T-helper 17 cell (primary cell): ENCODE measurements at regions not wholly inside any gene's neighbourhood (a gene's known extent, or its start where the extent isn't known, plus 50 kb on each side); places are given as distances from the start of the nearest gene placed in this dataset.

Experiments used
- ATAC-seq: fragments of 150-1000 bp; cut with Tn5 transposase; 2 replicates; pipeline ENCODE4 v1.10.0; 2021; ENCODE audit warnings: mild to moderate bottlenecking, moderate library complexity
- DNase-seq, 3 donors: peaks; one replicate each; pipeline versions ENCODE4 v3.0.0 to v3.0.0-alpha.2; 2020 to 2021
- H3K9me3 ChIP-seq: one replicate; pipeline ENCODE4 v1.7.0; 2013; ENCODE audit warnings: low read length, mild to moderate bottlenecking; ENCODE audit not compliant: control insufficient read depth, poor library complexity, severe bottlenecking
- H3K27ac Mint-ChIP-seq: one replicate; pipeline ENCODE4 v1.8.0; 2022; ENCODE audit warnings: mild to moderate bottlenecking, moderate library complexity, mixed read lengths
- H3K27me3 Mint-ChIP-seq: one replicate; pipeline ENCODE4 v1.8.0; 2022; ENCODE audit warnings: mixed read lengths
- H3K36me3 Mint-ChIP-seq: one replicate; pipeline ENCODE4 v1.8.0; 2022; ENCODE audit warnings: low read depth, mixed read lengths
- H3K4me1 Mint-ChIP-seq: one replicate; pipeline ENCODE4 v1.8.0; 2022; ENCODE audit warnings: mild to moderate bottlenecking, mixed read lengths
- H3K4me3 Mint-ChIP-seq: one replicate; pipeline ENCODE4 v1.8.0; 2022; ENCODE audit warnings: mild to moderate bottlenecking, moderate library complexity, mixed read lengths

- H3K36me3 Mint-ChIP-seq, result no peaks in the 10 kb centered on the region
- no peak overlapping the region for H3K4me3 Mint-ChIP-seq
- no peaks in the 10 kb centered on the region for H3K4me1 Mint-ChIP-seq
- ATAC-seq (no peak), DNase-seq (no peak)
- peaks cover 37% of the 10 kb centered on the region for H3K27me3 Mint-ChIP-seq
- H3K27ac Mint-ChIP-seq, result no peak overlapping the region
- H3K9me3 ChIP-seq, result no peaks in the 10 kb centered on the region
Measured at GRCh38 chr15:29467091-29467490, 197.5 kb upstream of the NSMCE3 start.

DNA sequence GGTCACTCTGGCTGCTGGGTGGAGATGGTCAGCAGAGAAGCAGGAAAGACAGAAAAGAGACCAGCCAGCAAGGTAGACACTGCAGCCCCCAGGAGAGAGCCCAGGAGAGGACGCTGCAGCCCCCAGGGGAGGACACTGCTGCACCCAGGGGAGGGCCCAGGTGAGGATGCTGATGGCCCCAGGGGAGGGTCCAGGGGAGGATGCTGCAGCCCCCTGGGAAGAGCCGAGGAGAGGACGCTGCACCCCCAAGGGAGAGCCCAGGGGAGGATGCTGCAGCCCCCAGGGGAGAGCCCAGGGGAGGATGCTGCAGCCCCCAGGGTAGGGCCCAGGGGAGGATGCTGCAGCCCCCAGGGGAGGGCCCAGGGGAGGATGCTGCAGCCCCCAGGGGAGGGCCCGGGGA lies 196.7 kb upstream of the NSMCE3 start:
- ATAC-seq (no peak), DNase-seq (no peak)
- no peak overlapping the region for H3K4me3 Mint-ChIP-seq
- peaks cover 43% of the 10 kb centered on the region for H3K27me3 Mint-ChIP-seq
- H3K4me1 Mint-ChIP-seq, result no peaks in the 10 kb centered on the region
- no peaks in the 10 kb centered on the region for H3K36me3 Mint-ChIP-seq
- no peaks in the 10 kb centered on the region for H3K9me3 ChIP-seq
- H3K27ac Mint-ChIP-seq, result peak overlapping the region; percentile 32

GRCh38 chr15:29465816-29466215 lies 196.2 kb upstream of the NSMCE3 start:
- DNase-seq (no peak), ATAC-seq (no peak)
- Mint-ChIP-seq H3K27me3 (peaks cover 43% of the 10 kb centered on the region), H3K4me1 (no peaks in the 10 kb centered on the region), H3K36me3 (no peaks in the 10 kb centered on the region), H3K4me3 (no peak overlapping the region), H3K27ac (peak overlapping the region; percentile 32)
- no peaks in the 10 kb centered on the region for H3K9me3 ChIP-seq

DNA sequence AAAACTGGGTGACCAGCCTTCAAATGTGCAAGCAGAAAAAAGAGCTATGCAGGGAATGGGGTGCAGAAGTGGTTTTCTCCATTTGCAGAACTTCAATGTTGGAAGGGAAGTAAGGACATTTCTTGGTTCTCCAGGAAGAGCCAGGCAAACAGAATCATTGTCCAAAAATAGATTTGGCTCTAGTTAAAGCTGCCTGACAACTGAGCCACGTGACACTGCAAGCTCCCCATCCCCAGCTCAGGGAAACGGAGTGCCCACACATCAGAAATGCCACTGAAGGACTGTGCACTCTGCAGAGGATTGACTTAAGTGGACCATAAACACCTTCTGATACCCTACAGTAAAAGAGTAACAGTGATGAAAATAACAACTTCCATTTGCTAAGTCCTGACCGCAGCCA lies 195.6 kb upstream of the NSMCE3 start:
- H3K9me3 ChIP-seq, result no peaks in the 10 kb centered on the region
- DNase-seq, result no peak
- ATAC-seq, result no peak
- Mint-ChIP-seq H3K27ac (no peak overlapping the region), H3K4me1 (no peaks in the 10 kb centered on the region), H3K36me3 (no peaks in the 10 kb centered on the region), H3K4me3 (no peak overlapping the region), H3K27me3 (peaks cover 37% of the 10 kb centered on the region)

DNA sequence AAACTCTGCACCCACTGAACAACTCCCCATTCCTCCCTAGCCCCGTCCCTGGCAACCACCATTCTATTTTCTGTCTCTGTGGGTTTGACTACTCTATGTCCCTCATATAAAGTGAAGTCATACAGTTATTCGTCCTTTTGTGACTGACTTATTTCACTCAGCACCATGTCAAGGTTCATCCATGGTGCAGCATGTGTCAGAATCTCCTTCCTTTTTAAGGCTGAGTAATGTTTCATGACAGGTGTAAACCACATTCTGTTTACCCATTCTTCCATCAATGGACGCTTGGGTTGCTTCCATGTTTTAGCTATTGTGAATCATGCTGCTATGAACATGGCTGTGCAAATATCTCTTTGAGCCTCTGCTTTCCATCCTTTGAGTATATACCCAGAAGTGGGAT lies 192.3 kb upstream of the NSMCE3 start:
- Mint-ChIP-seq H3K27ac (no peak overlapping the region), H3K36me3 (no peaks in the 10 kb centered on the region), H3K27me3 (peaks cover 45% of the 10 kb centered on the region), H3K4me3 (no peak overlapping the region), H3K4me1 (no peaks in the 10 kb centered on the region)
- H3K9me3 ChIP-seq, result no peaks in the 10 kb centered on the region
- ATAC-seq (no peak), DNase-seq (no peak)

DNA sequence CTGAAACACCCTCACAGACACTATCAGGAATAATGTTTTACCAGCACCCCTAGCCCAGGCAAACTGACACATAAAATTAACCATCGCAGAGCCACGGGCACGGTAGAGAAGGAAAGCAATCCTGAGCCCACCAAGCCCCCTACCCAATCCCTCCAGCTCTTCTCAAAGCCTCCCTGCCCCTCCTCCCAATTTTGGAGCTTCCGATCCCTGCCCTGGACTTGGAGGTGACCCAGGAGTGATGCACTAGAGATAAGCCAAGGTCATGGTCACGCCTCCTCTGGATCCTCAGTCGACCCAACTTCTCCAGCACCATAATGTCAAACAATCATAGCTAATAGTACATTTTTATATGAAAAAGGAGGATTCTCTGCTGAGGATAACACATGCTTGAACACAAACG lies 188.7 kb upstream of the NSMCE3 start:
- no peak for ATAC-seq
- peaks cover 32% of the 10 kb centered on the region for H3K27me3 Mint-ChIP-seq

GRCh38 chr15:29457729-29458128 lies 188.1 kb upstream of the NSMCE3 start:
- DNase-seq (no peak), ATAC-seq (no peak)
- Mint-ChIP-seq H3K4me3 (no peak overlapping the region), H3K36me3 (no peaks in the 10 kb centered on the region), H3K4me1 (peaks cover 7% of the 10 kb centered on the region), H3K27ac (no peak overlapping the region), H3K27me3 (peaks cover 26% of the 10 kb centered on the region)
- no peaks in the 10 kb centered on the region for H3K9me3 ChIP-seq

More for the DNA sequence above, 188.7 kb upstream of the NSMCE3 start:
- H3K4me1 Mint-ChIP-seq, result peaks cover 2% of the 10 kb centered on the region
- DNase-seq, result no peak
- no peaks in the 10 kb centered on the region for H3K9me3 ChIP-seq
- no peak overlapping the region for H3K27ac Mint-ChIP-seq
- H3K4me3 Mint-ChIP-seq, result no peak overlapping the region
- no peaks in the 10 kb centered on the region for H3K36me3 Mint-ChIP-seq

DNA sequence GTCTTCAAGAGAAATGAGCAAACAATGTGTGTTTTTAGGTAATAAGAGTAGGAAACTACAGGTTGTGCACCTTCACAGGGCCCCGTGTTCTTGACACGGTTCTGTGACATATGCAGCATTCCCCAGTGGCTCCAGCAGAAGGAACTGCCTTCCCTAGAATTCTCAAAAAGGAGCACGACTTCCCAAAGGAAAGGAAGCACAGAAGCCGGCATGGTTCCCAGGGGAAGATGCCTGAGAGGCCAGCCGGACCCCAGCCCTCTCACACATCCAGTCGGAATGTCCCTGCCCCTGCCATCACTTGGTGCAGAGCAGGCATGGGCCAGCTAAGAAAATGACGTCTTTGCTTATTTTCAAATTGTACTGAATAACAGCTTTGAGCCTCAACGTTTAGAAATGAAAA lies 187.3 kb upstream of the NSMCE3 start:
- peaks cover 9% of the 10 kb centered on the region for H3K4me1 Mint-ChIP-seq
- H3K9me3 ChIP-seq, result no peaks in the 10 kb centered on the region
- DNase-seq, result no peak
- H3K27ac Mint-ChIP-seq, result no peak overlapping the region
- no peak overlapping the region for H3K4me3 Mint-ChIP-seq
- no peak for ATAC-seq
- H3K27me3 Mint-ChIP-seq, result peaks cover 22% of the 10 kb centered on the region
- H3K36me3 Mint-ChIP-seq, result no peaks in the 10 kb centered on the region

- no peak for ATAC-seq
- peaks cover 9% of the 10 kb centered on the region for H3K4me1 Mint-ChIP-seq
- no peaks in the 10 kb centered on the region for H3K36me3 Mint-ChIP-seq
- DNase-seq, result no peak
- no peaks in the 10 kb centered on the region for H3K9me3 ChIP-seq
- H3K27me3 Mint-ChIP-seq, result peaks cover 17% of the 10 kb centered on the region
- no peak overlapping the region for H3K4me3 Mint-ChIP-seq
- H3K27ac Mint-ChIP-seq, result no peak overlapping the region
Measured at GRCh38 chr15:29456255-29456654, 186.6 kb upstream of the NSMCE3 start.

- H3K4me1 Mint-ChIP-seq, result peaks cover 9% of the 10 kb centered on the region
- no peaks in the 10 kb centered on the region for H3K36me3 Mint-ChIP-seq
- H3K27ac Mint-ChIP-seq, result no peak overlapping the region
- no peak for DNase-seq
- ATAC-seq, result no peak
- peaks cover 17% of the 10 kb centered on the region for H3K27me3 Mint-ChIP-seq
- H3K9me3 ChIP-seq, result no peaks in the 10 kb centered on the region
- no peak overlapping the region for H3K4me3 Mint-ChIP-seq
Measured at GRCh38 chr15:29455530-29455929, 185.9 kb upstream of the NSMCE3 start.

GRCh38 chr15:29455055-29455454 lies 185.4 kb upstream of the NSMCE3 start:
- Mint-ChIP-seq H3K4me3 (no peak overlapping the region), H3K27me3 (peaks cover 17% of the 10 kb centered on the region), H3K4me1 (peaks cover 9% of the 10 kb centered on the region), H3K27ac (no peak overlapping the region), H3K36me3 (no peaks in the 10 kb centered on the region)
- no peak for ATAC-seq
- DNase-seq, result no peak
- no peaks in the 10 kb centered on the region for H3K9me3 ChIP-seq

DNA sequence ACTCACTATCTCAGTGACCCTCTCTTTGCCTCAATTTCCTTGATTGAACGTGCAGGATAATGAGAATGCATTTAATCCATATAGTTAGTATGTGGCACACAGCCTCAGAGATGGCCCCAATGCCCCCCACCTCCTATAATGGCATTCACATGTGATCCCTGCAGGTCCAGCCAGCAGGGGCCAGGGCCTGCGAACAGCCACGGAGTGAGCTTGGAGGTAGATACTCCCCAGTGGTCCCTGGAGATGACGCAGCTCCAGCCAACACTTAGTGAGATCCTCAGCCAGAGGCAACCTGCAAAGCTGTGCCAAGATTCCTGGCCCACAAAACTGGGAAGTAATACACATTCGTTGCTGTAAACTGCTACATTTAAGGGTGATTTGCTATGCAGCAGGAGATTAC lies 184.9 kb upstream of the NSMCE3 start:
- no peak for DNase-seq
- H3K9me3 ChIP-seq, result no peaks in the 10 kb centered on the region
- peaks cover 9% of the 10 kb centered on the region for H3K4me1 Mint-ChIP-seq
- no peaks in the 10 kb centered on the region for H3K36me3 Mint-ChIP-seq
- H3K4me3 Mint-ChIP-seq, result no peak overlapping the region
- ATAC-seq, result no peak
- H3K27me3 Mint-ChIP-seq, result peaks cover 17% of the 10 kb centered on the region
- H3K27ac Mint-ChIP-seq, result no peak overlapping the region

GRCh38 chr15:29452881-29453731 lies 183.5 kb upstream of the NSMCE3 start:
- H3K4me3 Mint-ChIP-seq, result no peak overlapping the region
- peaks cover 11% of the 10 kb centered on the region for H3K27me3 Mint-ChIP-seq
- no peaks in the 10 kb centered on the region for H3K9me3 ChIP-seq
- H3K27ac Mint-ChIP-seq, result peak overlapping the region; percentile 67
- ATAC-seq (no peak), DNase-seq (no peak)
- H3K36me3 Mint-ChIP-seq, result no peaks in the 10 kb centered on the region
- peaks cover 9% of the 10 kb centered on the region for H3K4me1 Mint-ChIP-seq

DNA sequence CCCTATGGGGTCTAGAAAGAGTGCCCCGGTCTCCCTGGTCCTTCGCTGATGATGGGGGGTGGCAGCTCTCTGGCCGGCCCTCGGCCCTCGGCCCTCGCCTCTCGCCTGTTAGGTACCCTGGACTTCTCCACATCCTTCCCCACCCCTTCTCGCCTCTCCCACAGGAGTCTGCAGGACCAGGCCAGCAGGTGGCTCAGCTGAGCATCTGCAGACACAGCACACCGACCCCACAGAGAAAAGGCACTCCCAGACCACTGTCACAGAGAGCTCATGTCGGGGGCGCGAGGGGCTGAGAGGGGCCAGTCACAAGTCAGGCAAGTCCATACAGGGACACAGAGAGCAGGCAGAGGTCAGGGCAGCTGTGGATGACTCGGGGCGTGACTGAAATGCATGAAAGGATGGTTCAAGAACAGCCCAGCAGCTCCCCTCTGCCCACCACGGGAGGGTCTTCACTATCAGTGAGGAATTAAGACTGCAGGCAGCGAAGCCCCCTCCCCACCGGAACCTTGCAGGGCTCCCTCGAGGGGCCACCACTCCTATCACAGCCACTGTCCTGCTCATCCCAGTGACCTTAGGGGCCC lies 181.7 kb upstream of the NSMCE3 start:
- no peak for ATAC-seq
- no peaks in the 10 kb centered on the region for H3K9me3 ChIP-seq
- H3K4me1 Mint-ChIP-seq, result peaks cover 9% of the 10 kb centered on the region
- no peak for DNase-seq
- no peak overlapping the region for H3K4me3 Mint-ChIP-seq
- H3K27ac Mint-ChIP-seq, result no peak overlapping the region
- H3K36me3 Mint-ChIP-seq, result no peaks in the 10 kb centered on the region
- peaks cover 4% of the 10 kb centered on the region for H3K27me3 Mint-ChIP-seq
